Naive thymus-derived CD4-positive, alpha-beta T cell (primary cell): ENCODE measurements at regions not wholly inside any gene's neighbourhood (a gene's known extent, or its start where the extent isn't known, plus 50 kb on each side); places are given as distances from the start of the nearest gene placed in this dataset.

ENCODE experiments used
- ATAC-seq: fragments of 150-1000 bp; cut with Tn5 transposase; 2 replicates; pipeline ENCODE4 v1.10.0; 2021; ENCODE audit warnings: mild to moderate bottlenecking, moderate library complexity
- CTCF ChIA-PET: fragments of 350-600 bp; sonication (Branson Sonifier 250); formaldehyde crosslinking; loops from one replicate; lab custom pipeline; 2021; ENCODE audit warnings: antibody characterized with exemption; lab: Charles Lee
- POLR2A ChIA-PET: fragments of 350-600 bp; sonication (Branson Sonifier 250); formaldehyde crosslinking; loops from one replicate; lab custom pipeline; 2021; ENCODE audit warnings: antibody characterized with exemption, inconsistent platforms; lab: Charles Lee
- DNase-seq, 9 donors: peaks; one replicate each; pipeline versions ENCODE4 v3.0.0 to v3.0.0-alpha.2; 2020 to 2022; ENCODE audit warnings: mixed read lengths in 1 of 9
- H3K27ac ChIP-seq: one replicate; pipeline ENCODE4 v1.7.0; 2013; ENCODE audit warnings: mild to moderate bottlenecking, low read depth, low read length, moderate library complexity
- H3K27me3 ChIP-seq, 2 donors: one replicate each; pipeline ENCODE4 v1.7.0; 2013; ENCODE audit warnings: low read length in 2 of 2, mild to moderate bottlenecking in 2 of 2, moderate library complexity in 2 of 2; ENCODE audit not compliant: control insufficient read depth in 2 of 2, insufficient read depth in 2 of 2
- H3K36me3 ChIP-seq, 3 experiments: 1 replicate in 2 of 3; 2 replicates in 1 of 3; pipeline ENCODE4 v1.7.0; 2013; ENCODE audit warnings: low read length in 3 of 3, mild to moderate bottlenecking in 3 of 3, moderate library complexity in 1 of 3; ENCODE audit not compliant: insufficient read depth in 3 of 3, control insufficient read depth in 2 of 3
- H3K4me1 ChIP-seq, 2 donors: one replicate each; pipeline ENCODE4 v1.7.0; 2013; ENCODE audit warnings: low read length in 2 of 2, mild to moderate bottlenecking in 2 of 2, moderate library complexity in 1 of 2; ENCODE audit not compliant: control insufficient read depth in 2 of 2, insufficient read depth in 2 of 2
- H3K4me3 ChIP-seq: 2 replicates; pipeline ENCODE4 v1.7.0; 2013; ENCODE audit warnings: mild to moderate bottlenecking, low read length
- H3K9me3 ChIP-seq, 3 experiments: 1 replicate in 2 of 3; 2 replicates in 1 of 3; pipeline ENCODE4 v1.7.0; 2013; ENCODE audit warnings: low read length in 3 of 3; ENCODE audit not compliant: control insufficient read depth in 2 of 3
- H3K27ac Mint-ChIP-seq, 9 donors: one replicate each; pipeline ENCODE4 v1.8.0; 2020 to 2022; ENCODE audit warnings: mixed read lengths in 9 of 9, mild to moderate bottlenecking in 8 of 9, moderate library complexity in 5 of 9, inconsistent platforms in 2 of 9
- H3K27me3 Mint-ChIP-seq, 5 donors: one replicate each; pipeline ENCODE4 v1.8.0; 2021 to 2022; ENCODE audit warnings: mixed read lengths in 5 of 5, mild to moderate bottlenecking in 1 of 5
- H3K36me3 Mint-ChIP-seq, 5 donors: one replicate each; pipeline ENCODE4 v1.8.0; 2020 to 2022; ENCODE audit warnings: mixed read lengths in 5 of 5, mild to moderate bottlenecking in 3 of 5, inconsistent platforms in 1 of 5
- H3K4me1 Mint-ChIP-seq, 7 donors: one replicate each; pipeline ENCODE4 v1.8.0; 2020 to 2022; ENCODE audit warnings: mixed read lengths in 7 of 7, mild to moderate bottlenecking in 3 of 7, inconsistent platforms in 1 of 7
- H3K4me3 Mint-ChIP-seq, 10 donors: one replicate each; pipeline ENCODE4 v1.8.0; 2020 to 2022; ENCODE audit warnings: mild to moderate bottlenecking in 10 of 10, mixed read lengths in 10 of 10, moderate library complexity in 6 of 10, inconsistent platforms in 2 of 10
- H3K9me3 Mint-ChIP-seq, 11 donors: one replicate each; pipeline ENCODE4 v1.8.0; 2020 to 2022; ENCODE audit warnings: mixed read lengths in 11 of 11, mild to moderate bottlenecking in 4 of 11, inconsistent platforms in 1 of 11, moderate library complexity in 1 of 11
- intact Hi-C, 2 donors: fragments of 100-400 bp; cut with micrococcal nuclease; formaldehyde crosslinking; loops; one replicate each; pipeline ENCODE4 v1.15.1; 2023

GRCh38 chr7:68610701-68611100 is 987.6 kb upstream of the AUTS2 start:
- Mint-ChIP-seq H3K36me3 (no peaks in the 10 kb centered on the region), H3K27ac (no peak overlapping the region), H3K27me3 (no peaks in the 10 kb centered on the region), H3K9me3 (peaks cover 12 to 74% (median 33%) of the 10 kb centered on the region in 11 donors), H3K4me1 (no peaks in the 10 kb centered on the region), H3K4me3 (no peak overlapping the region)
- ATAC-seq (no peak), DNase-seq (no peak)
- no peak overlapping the region for H3K4me3 ChIP-seq
- no peaks in the 10 kb centered on the region for H3K27me3 ChIP-seq
- intact Hi-C loops: no loop called here
- H3K4me1 ChIP-seq: no peaks in the 10 kb centered on the region
- H3K36me3 ChIP-seq: no peaks in the 10 kb centered on the region
- ChIA-PET POLR2A (no interaction called here), CTCF (no interaction called here)
- peaks cover 0 to 8% (median 0%) of the 10 kb centered on the region in 3 experiments for H3K9me3 ChIP-seq
- no peak overlapping the region for H3K27ac ChIP-seq

DNA sequence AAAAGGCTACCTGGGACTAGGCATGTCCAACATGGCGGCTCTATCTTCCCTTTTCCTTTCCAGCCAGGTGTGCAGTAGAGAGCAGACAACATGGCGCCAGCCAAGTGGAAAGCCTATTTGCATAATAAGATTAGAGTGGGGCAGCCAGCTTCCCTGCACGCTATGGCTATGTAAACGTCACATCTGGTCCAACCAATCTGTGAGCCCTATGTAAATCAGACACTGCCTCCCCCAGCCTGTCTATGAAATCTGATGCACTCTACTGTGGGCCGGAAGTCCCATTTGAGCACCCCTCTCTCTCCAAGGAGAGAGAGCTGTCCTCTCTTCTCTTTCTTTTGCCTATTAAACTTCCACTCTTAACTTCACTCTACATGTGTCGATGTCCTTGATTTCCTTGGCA is 984.9 kb upstream of the AUTS2 start:
- H3K4me3 Mint-ChIP-seq: no peak overlapping the region
- intact Hi-C loops: no loop called here
- DNase-seq (no peak), ATAC-seq (no peak)
- H3K36me3 Mint-ChIP-seq: no peaks in the 10 kb centered on the region
- no peak overlapping the region for H3K27ac Mint-ChIP-seq
- H3K27me3 ChIP-seq: no peaks in the 10 kb centered on the region
- H3K27ac ChIP-seq: no peak overlapping the region
- H3K4me3 ChIP-seq: no peak overlapping the region
- no peaks in the 10 kb centered on the region for H3K27me3 Mint-ChIP-seq
- H3K4me1 ChIP-seq: no peaks in the 10 kb centered on the region
- H3K9me3 ChIP-seq: peaks cover 0 to 14% (median 0%) of the 10 kb centered on the region in 3 experiments
- H3K4me1 Mint-ChIP-seq: no peaks in the 10 kb centered on the region
- no peaks in the 10 kb centered on the region for H3K36me3 ChIP-seq
- CTCF ChIA-PET: no interaction called here
- peaks cover 17 to 74% (median 34%) of the 10 kb centered on the region in 11 donors for H3K9me3 Mint-ChIP-seq
- POLR2A ChIA-PET: no interaction called here

DNA sequence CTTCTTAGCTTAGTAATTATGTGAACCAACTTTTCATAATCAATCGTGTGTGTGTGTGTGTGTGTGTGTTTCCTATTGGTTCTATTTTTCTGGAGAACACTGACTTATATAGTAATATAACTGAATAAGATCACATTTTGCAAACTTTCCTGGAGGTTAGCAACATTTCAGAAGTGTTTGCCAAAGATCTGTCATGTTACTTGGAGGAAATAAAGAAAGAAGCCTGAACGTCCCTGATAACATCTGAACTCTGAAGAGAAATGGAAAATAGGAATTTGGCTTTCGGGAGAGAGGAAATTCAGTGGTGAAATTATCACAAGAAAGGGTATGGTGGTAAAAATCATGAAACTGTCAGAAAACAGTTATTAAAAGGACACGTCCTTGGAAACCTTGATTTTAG is 984.4 kb upstream of the AUTS2 start:
- H3K27ac Mint-ChIP-seq: no peak overlapping the region
- Histone ChIP-seq H3K27ac (no peak overlapping the region), H3K4me3 (no peak overlapping the region), H3K27me3 (no peaks in the 10 kb centered on the region), H3K36me3 (no peaks in the 10 kb centered on the region), H3K4me1 (no peaks in the 10 kb centered on the region), H3K9me3 (peaks cover 0 to 14% (median 0%) of the 10 kb centered on the region in 3 experiments)
- POLR2A ChIA-PET: no interaction called here
- H3K36me3 Mint-ChIP-seq: no peaks in the 10 kb centered on the region
- no peak overlapping the region for H3K4me3 Mint-ChIP-seq
- no peaks in the 10 kb centered on the region for H3K4me1 Mint-ChIP-seq
- CTCF ChIA-PET: no interaction called here
- DNase-seq: no peak
- H3K27me3 Mint-ChIP-seq: no peaks in the 10 kb centered on the region
- intact Hi-C loops: no loop called here
- peaks cover 17 to 70% (median 34%) of the 10 kb centered on the region in 11 donors for H3K9me3 Mint-ChIP-seq
- ATAC-seq: no peak

- no peaks in the 10 kb centered on the region for H3K27me3 Mint-ChIP-seq
- Histone ChIP-seq H3K4me1 (no peaks in the 10 kb centered on the region), H3K4me3 (no peak overlapping the region), H3K9me3 (peaks cover 0 to 14% (median 0%) of the 10 kb centered on the region in 3 experiments), H3K36me3 (no peaks in the 10 kb centered on the region), H3K27ac (no peak overlapping the region), H3K27me3 (no peaks in the 10 kb centered on the region)
- no peaks in the 10 kb centered on the region for H3K4me1 Mint-ChIP-seq
- intact Hi-C loops: no loop called here
- no peak overlapping the region for H3K27ac Mint-ChIP-seq
- no peak overlapping the region for H3K4me3 Mint-ChIP-seq
- POLR2A ChIA-PET: no interaction called here
- ATAC-seq (no peak), DNase-seq (no peak)
- CTCF ChIA-PET: no interaction called here
- no peaks in the 10 kb centered on the region for H3K36me3 Mint-ChIP-seq
- H3K9me3 Mint-ChIP-seq: peaks cover 14 to 61% (median 27%) of the 10 kb centered on the region in 11 donors
Measured at GRCh38 chr7:68619526-68619925, 978.7 kb upstream of the AUTS2 start.

DNA sequence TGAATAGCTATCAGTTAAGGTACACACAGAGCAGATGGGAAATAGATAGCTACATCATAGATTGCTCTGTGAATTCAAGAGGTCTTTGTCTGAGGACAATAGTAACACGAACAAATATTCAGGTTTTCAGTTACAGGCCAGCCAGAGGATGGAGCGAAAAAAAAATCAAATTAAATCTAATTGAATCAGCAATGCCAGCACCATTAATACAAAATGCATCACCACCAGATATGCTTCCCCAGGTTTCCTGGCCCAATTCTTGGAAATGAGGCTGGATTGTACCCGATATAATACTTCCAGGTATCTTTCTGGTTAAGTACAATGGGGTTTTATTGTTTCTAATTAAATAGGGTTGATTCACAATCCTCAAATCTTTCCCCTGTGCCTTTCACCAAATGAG is 975.8 kb upstream of the AUTS2 start:
- no peaks in the 10 kb centered on the region for H3K4me1 ChIP-seq
- Mint-ChIP-seq H3K27ac (no peak overlapping the region), H3K27me3 (peaks cover 0 to 5% (median 0%) of the 10 kb centered on the region in 5 donors), H3K36me3 (no peaks in the 10 kb centered on the region), H3K9me3 (peaks cover 5 to 39% (median 16%) of the 10 kb centered on the region in 11 donors), H3K4me1 (no peaks in the 10 kb centered on the region), H3K4me3 (no peak overlapping the region)
- H3K4me3 ChIP-seq: no peak overlapping the region
- ChIA-PET POLR2A (no interaction called here), CTCF (no interaction called here)
- no peaks in the 10 kb centered on the region for H3K36me3 ChIP-seq
- no peak for ATAC-seq
- no peak overlapping the region for H3K27ac ChIP-seq
- H3K27me3 ChIP-seq: no peaks in the 10 kb centered on the region
- peaks cover 0 to 3% (median 0%) of the 10 kb centered on the region in 3 experiments for H3K9me3 ChIP-seq
- intact Hi-C loops: no loop called here
- DNase-seq: no peak

- H3K27ac Mint-ChIP-seq: no peak overlapping the region
- intact Hi-C loops: no loop called here
- H3K9me3 ChIP-seq: no peaks in the 10 kb centered on the region
- no peaks in the 10 kb centered on the region for H3K36me3 Mint-ChIP-seq
- no peaks in the 10 kb centered on the region for H3K27me3 ChIP-seq
- ATAC-seq: no peak
- H3K27ac ChIP-seq: no peak overlapping the region
- peaks cover 0 to 5% (median 0%) of the 10 kb centered on the region in 5 donors for H3K27me3 Mint-ChIP-seq
- no peak overlapping the region for H3K4me3 ChIP-seq
- peaks cover 3 to 38% (median 15%) of the 10 kb centered on the region in 11 donors for H3K9me3 Mint-ChIP-seq
- H3K4me3 Mint-ChIP-seq: no peak overlapping the region
- H3K36me3 ChIP-seq: no peaks in the 10 kb centered on the region
- CTCF ChIA-PET: no interaction called here
- no peak for DNase-seq
- H3K4me1 ChIP-seq: no peaks in the 10 kb centered on the region
- POLR2A ChIA-PET: no interaction called here
- no peaks in the 10 kb centered on the region for H3K4me1 Mint-ChIP-seq
Measured at GRCh38 chr7:68623030-68623429, 975.2 kb upstream of the AUTS2 start.

GRCh38 chr7:68627247-68627864 is 970.9 kb upstream of the AUTS2 start:
- H3K36me3 ChIP-seq: no peaks in the 10 kb centered on the region
- no peak overlapping the region for H3K27ac ChIP-seq
- Mint-ChIP-seq H3K27ac (no peak overlapping the region), H3K27me3 (peaks cover 0 to 5% (median 0%) of the 10 kb centered on the region in 5 donors), H3K9me3 (peaks cover 4 to 33% (median 13%) of the 10 kb centered on the region in 11 donors), H3K4me1 (no peaks in the 10 kb centered on the region), H3K4me3 (no peak overlapping the region), H3K36me3 (no peaks in the 10 kb centered on the region)
- POLR2A ChIA-PET: no interaction called here
- ATAC-seq: no peak
- no peaks in the 10 kb centered on the region for H3K9me3 ChIP-seq
- intact Hi-C loops: no loop called here
- no peak for DNase-seq
- no peaks in the 10 kb centered on the region for H3K4me1 ChIP-seq
- CTCF ChIA-PET: no interaction called here
- H3K27me3 ChIP-seq: no peaks in the 10 kb centered on the region
- no peak overlapping the region for H3K4me3 ChIP-seq
